HepG2 (cell line): ENCODE measurements at regions not wholly inside any gene's neighbourhood (a gene's known extent, or its start where the extent isn't known, plus 50 kb on each side); places are given as distances from the start of the nearest gene placed in this dataset.
"Not testable (repeated sequence)": the region's sequence is repeated elsewhere in the genome, so short reads cannot be mapped to it uniquely, and the experiment has no call there.

Experiments
- ATAC-seq: fragments of 200-7000 bp; cut with Tn5 transposase; 3 replicates; pipeline ENCODE4 v1.9.1; 2020; ENCODE audit warnings: mild to moderate bottlenecking, moderate library complexity
- BruUV-seq: library from RNA; stranded (reverse); fragments of 400-500 nt; replicated peaks from 2 replicates; lab custom pipeline; 2021; lab: Mats Ljungman, UMichigan
- CTCF ChIA-PET: fragments of 300-600 bp; formaldehyde crosslinking; extraction: SDS; loops from one replicate; lab custom pipeline; 2021; ENCODE audit warnings: low total read pairs, inconsistent platforms, low intra/inter-chr PET ratio; lab: Yijun Ruan, JAX
- POLR2A ChIA-PET: fragments of 350-600 bp; sonication (Branson Sonifier 250); formaldehyde crosslinking; loops from one replicate; lab custom pipeline; 2020; ENCODE audit warnings: antibody characterized with exemption, inconsistent platforms; lab: Yijun Ruan, JAX
- DNase-seq: peaks from one replicate; pipeline ENCODE4 v3.0.0-alpha.2; 2015; ENCODE audit warnings: low spot score
- FAIRE-seq: peaks from 3 replicates; lab custom pipeline; 2011; peaks lifted over from hg19 to GRCh38; lab: Jason Lieb, UNC
- H2AFZ ChIP-seq: one replicate; pipeline ENCODE4 v1.6.1; 2011; ENCODE audit warnings: low read length, inconsistent platforms
- H3K27ac ChIP-seq: fragments of 300-600 bp; 3 replicates; pipeline ENCODE4 v1.8.0; 2011; ENCODE audit warnings: mixed run types, mild to moderate bottlenecking, mixed read lengths, low read length, inconsistent platforms; ENCODE audit not compliant: insufficient read depth; ENCODE audit errors: extremely low read length
- H3K27me3 ChIP-seq, 2 experiments: fragments of 200-600 bp in 1 of 2; 2 replicates in 1 of 2; 3 replicates in 1 of 2; pipeline versions ENCODE4 v1.6.0 to v1.8.0; 2011; ENCODE audit warnings: low read length in 2 of 2, mild to moderate bottlenecking in 2 of 2, moderate library complexity in 2 of 2, inconsistent platforms in 1 of 2; ENCODE audit not compliant: insufficient read depth in 2 of 2, control insufficient read depth in 1 of 2
- H3K36me3 ChIP-seq, 2 experiments: fragments of 200-600 bp in 1 of 2; replicated peaks in 1 of 2; 2 replicates in 1 of 2; 3 replicates in 1 of 2; pipeline versions ENCODE4 v1.5.1 to v1.8.0; 2011; ENCODE audit warnings: low read length in 2 of 2, inconsistent platforms in 1 of 2; ENCODE audit not compliant: insufficient read depth in 2 of 2, control insufficient read depth in 1 of 2
- H3K4me1 ChIP-seq: 2 replicates; pipeline ENCODE4 v1.5.1; 2012; ENCODE audit warnings: low read length, inconsistent platforms; ENCODE audit not compliant: insufficient read depth
- H3K4me2 ChIP-seq: 2 replicates; pipeline ENCODE4 v1.6.0; 2011; ENCODE audit warnings: low read depth, low read length, inconsistent platforms
- H3K4me3 ChIP-seq, 3 experiments: fragments of 200-600 bp in 1 of 3; sonication (generic), shearing (Covaris generic) in 1 of 3; replicated peaks in 1 of 3; 2 replicates each; pipeline ENCODE4 v1.5.1; 2011 to 2016; ENCODE audit warnings: low read length in 3 of 3, inconsistent platforms in 2 of 3, low read depth in 2 of 3, mild to moderate bottlenecking in 2 of 3, control low read depth in 1 of 3, mixed read lengths in 1 of 3; ENCODE audit not compliant: insufficient read depth in 1 of 3
- H3K79me2 ChIP-seq: one replicate; pipeline ENCODE4 v1.6.1; 2011; ENCODE audit warnings: low read length, inconsistent platforms; ENCODE audit not compliant: insufficient read depth
- H3K9ac ChIP-seq: 2 replicates; pipeline ENCODE4 v1.6.0; 2011; ENCODE audit warnings: mild to moderate bottlenecking, low read depth, low read length, inconsistent platforms; ENCODE audit not compliant: insufficient read depth
- H3K9me3 ChIP-seq: 2 replicates; pipeline ENCODE4 v1.5.1; 2012; ENCODE audit warnings: mild to moderate bottlenecking, low read length
- H4K20me1 ChIP-seq: 2 replicates; pipeline ENCODE4 v1.6.0; 2011; ENCODE audit warnings: inconsistent platforms, mild to moderate bottlenecking, low read length, moderate library complexity; ENCODE audit not compliant: insufficient read depth
- DZIP1 ChIP-seq: sonication (generic); formaldehyde crosslinking; IDR thresholded peaks from 2 replicates; pipeline ENCODE4 v1.5.0; 2020; ENCODE audit warnings: mild to moderate bottlenecking, missing genetic modification reagents
- FOXJ3 ChIP-seq: sonication (generic); formaldehyde crosslinking; IDR thresholded peaks from 2 replicates; pipeline ENCODE4 v1.4.0; 2020; ENCODE audit warnings: missing genetic modification reagents, mild to moderate bottlenecking, borderline replicate concordance
- HNF4A ChIP-seq: sonication (generic); formaldehyde crosslinking; IDR thresholded peaks from 2 replicates; pipeline ENCODE4 v1.4.0; 2020; ENCODE audit warnings: missing genetic modification reagents
- KAT2B ChIP-seq: fragments of 150-350 bp; IDR thresholded peaks from 2 replicates; pipeline ENCODE4 v1.6.1; 2014; ENCODE audit warnings: low read depth, low read length, borderline replicate concordance
- KLF12 ChIP-seq: sonication (generic); formaldehyde crosslinking; IDR thresholded peaks from 2 replicates; pipeline ENCODE4 v1.4.0; 2020; ENCODE audit warnings: missing genetic modification reagents, borderline replicate concordance
- PHB2 ChIP-seq: fragments of 450-650 bp; IDR thresholded peaks from 2 replicates; pipeline ENCODE4 v1.6.1; 2018; ENCODE audit not compliant: partially characterized antibody
- PHF5A ChIP-seq: IDR thresholded peaks from one replicate; pipeline ENCODE4 v1.6.1; 2018; ENCODE audit warnings: low read depth, missing genetic modification reagents; ENCODE audit not compliant: unreplicated experiment
- TBL1XR1 ChIP-seq: fragments of 150-350 bp; IDR thresholded peaks from 2 replicates; pipeline ENCODE4 v1.6.1; 2014; ENCODE audit warnings: borderline replicate concordance, low read length; ENCODE audit not compliant: partially characterized antibody
- TFDP2 ChIP-seq: sonication (generic); formaldehyde crosslinking; IDR thresholded peaks from 2 replicates; pipeline ENCODE4 v1.4.0; 2020; ENCODE audit warnings: missing genetic modification reagents
- ZNF274 ChIP-seq: sonication (generic); formaldehyde crosslinking; IDR thresholded peaks from 2 replicates; pipeline ENCODE4 v1.5.1; 2020; ENCODE audit warnings: mild to moderate bottlenecking, missing genetic modification reagents
- ZNF382 ChIP-seq: sonication (generic); formaldehyde crosslinking; IDR thresholded peaks from 2 replicates; pipeline ENCODE4 v1.5.0; 2020; ENCODE audit warnings: missing genetic modification reagents, mild to moderate bottlenecking, borderline replicate concordance
- ZNF772 ChIP-seq: sonication (generic); formaldehyde crosslinking; IDR thresholded peaks from 2 replicates; pipeline ENCODE4 v1.5.0; 2020; ENCODE audit warnings: mild to moderate bottlenecking, missing genetic modification reagents
- ZSCAN12 ChIP-seq: sonication (generic); formaldehyde crosslinking; IDR thresholded peaks from 2 replicates; pipeline ENCODE4 v1.9.0; 2021; ENCODE audit warnings: mild to moderate bottlenecking, missing genetic modification reagents
- ZSCAN9 ChIP-seq: IDR thresholded peaks from 2 replicates; pipeline ENCODE4 v1.6.1; 2016; ENCODE audit warnings: borderline replicate concordance
- WGBS: methylation state at CpG from one replicate; pipeline ENCODE4 v1.1.6; 2017; ENCODE audit warnings: low lambda C conversion rate; 5-methylcytosine and 5-hydroxymethylcytosine counted together
- in situ Hi-C: cut with HindIII; loops from 2 replicates; pipeline ENCODE4 v1.10.0; 2017; ENCODE audit warnings: low pct_unique_long_range_greater_than_20kb; ENCODE audit not compliant: extremely low pct_ligation_motif_present
- intact Hi-C: fragments of 100-400 bp; cut with micrococcal nuclease; formaldehyde crosslinking; loops from one replicate; pipeline ENCODE4 v1.10.0; 2022; ENCODE audit not compliant: unreplicated experiment

GRCh38 chr6:141048451-141048850, 1084.3 kb upstream of the GJE1 start:
- in situ Hi-C loops, result no loop called here
- CTCF ChIA-PET, result no interaction called here
- no peak for FAIRE-seq

GRCh38 chr6:141046496-141046895, 1086.2 kb upstream of the GJE1 start:
- CTCF ChIA-PET, ATAC-seq, H3K36me3 ChIP-seq, H3K9ac ChIP-seq, BruUV-seq, H3K79me2 ChIP-seq, DNase-seq, FAIRE-seq, POLR2A ChIA-PET, H2AFZ ChIP-seq, H3K4me1 ChIP-seq, H3K4me3 ChIP-seq, in situ Hi-C loops, H3K4me2 ChIP-seq, intact Hi-C loops, H4K20me1 ChIP-seq, H3K27me3 ChIP-seq, H3K27ac ChIP-seq: not testable (repeated sequence)
- H3K9me3 ChIP-seq, result peaks cover 71% of the 10 kb centered on the region

More at GRCh38 chr6:141048451-141048850, 1084.3 kb upstream of the GJE1 start:
- no peak for TF ChIP-seq DZIP1
- TF ChIP-seq ZNF382, result no peak
- TF ChIP-seq HNF4A (CRISPR knock-in tag), result no peak
- TF ChIP-seq ZSCAN9 (CRISPR knock-in tag), result no peak
- TF ChIP-seq KAT2B, result no peak
- TF ChIP-seq TFDP2, result no peak
- TF ChIP-seq ZNF274 (CRISPR knock-in tag), result no peak
- TF ChIP-seq KLF12 (CRISPR knock-in tag), result no peak
- no peak for TF ChIP-seq PHB2
- TF ChIP-seq PHF5A (CRISPR knock-in tag), result no peak
- no peak for TF ChIP-seq ZSCAN12
- TF ChIP-seq FOXJ3 (CRISPR knock-in tag), result no peak
- TF ChIP-seq ZNF772 (CRISPR knock-in tag), result no peak
- TF ChIP-seq TBL1XR1, result no peak
- POLR2A ChIA-PET, result no interaction called here
- Histone ChIP-seq H3K79me2 (no peaks in the 10 kb centered on the region), H3K4me1 (no peaks in the 10 kb centered on the region), H3K27me3 (no peaks in the 10 kb centered on the region), H2AFZ (no peak overlapping the region), H3K4me3 (no peak overlapping the region), H3K9me3 (peaks cover 70% of the 10 kb centered on the region), H3K27ac (no peak overlapping the region), H4K20me1 (no peaks in the 10 kb centered on the region), H3K9ac (no peak overlapping the region), H3K4me2 (no peak overlapping the region), H3K36me3 (no peaks in the 10 kb centered on the region)
- BruUV-seq, result no TSS peak
- intact Hi-C loops, result no loop called here
- no peak for DNase-seq
- 0% methylated on average over 1 of the region's 1 CpG for WGBS
- no peak for ATAC-seq
